Sciatic nerve (tissue), 2 donors: ENCODE measurements at regions not wholly inside any gene's neighbourhood (a gene's known extent, or its start where the extent isn't known, plus 50 kb on each side); places are given as distances from the start of the nearest gene placed in this dataset.
"Not testable (repeated sequence)": the region's sequence is repeated elsewhere in the genome, so short reads cannot be mapped to it uniquely, and the experiment has no call there.

ENCODE experiments used
- ATAC-seq: fragments of 200-7000 bp; cut with Tn5 transposase; one replicate; pipeline ENCODE4 v1.9.1; 2020; ENCODE audit warnings: mild to moderate bottlenecking, moderate library complexity
- DNase-seq: peaks from one replicate; pipeline ENCODE4 v3.0.0-alpha.2; 2020; ENCODE audit warnings: low spot score
- intact Hi-C: fragments of 100-400 bp; cut with DNase I; formaldehyde crosslinking; loops from one replicate; pipeline ENCODE4 v1.14.2; 2022
- donor health status: DM: no; HTN: no; CAD: no.
- donor health status: DM: no; HTN: no; CAD: no.

- no peak for ATAC-seq
- no peak for DNase-seq
- intact Hi-C loops: no loop called here
These were observed 126.1 kb upstream of the CHODL start for GRCh38 chr21:18118566-18118965.

- no peak for DNase-seq
- intact Hi-C loops: no loop called here
- ATAC-seq: no peak
These were observed 127.5 kb upstream of the CHODL start for GRCh38 chr21:18117176-18117575.

- intact Hi-C loops: no loop called here
- no peak for DNase-seq
- ATAC-seq: no peak
These were observed 129.8 kb upstream of the CHODL start for GRCh38 chr21:18114810-18115209.

- ATAC-seq (no peak), DNase-seq (no peak)
- intact Hi-C loops: no loop called here
These were observed 139.8 kb upstream of the CHODL start for GRCh38 chr21:18104802-18105201.

- DNase-seq, ATAC-seq, intact Hi-C loops: not testable (repeated sequence)
These were observed 148.2 kb upstream of the CHODL start for GRCh38 chr21:18096413-18096812.

GRCh38 chr21:18089786-18090185 lies 154.8 kb upstream of the CHODL start:
- no peak for DNase-seq
- no peak for ATAC-seq

GRCh38 chr21:18070392-18070791 lies 174.2 kb upstream of the CHODL start:
- intact Hi-C loops: no loop called here
- DNase-seq (no peak), ATAC-seq (no peak)

More at GRCh38 chr21:18089786-18090185, 154.8 kb upstream of the CHODL start:
- intact Hi-C loops: no loop called here

- intact Hi-C loops: no loop called here
- DNase-seq (no peak), ATAC-seq (no peak)
These were observed 174.8 kb upstream of the CHODL start for GRCh38 chr21:18069875-18070274.

- intact Hi-C loops: no loop called here
- no peak for ATAC-seq
- no peak for DNase-seq
These were observed 184.2 kb upstream of the CHODL start for GRCh38 chr21:18060402-18060801.

GRCh38 chr21:18058731-18059398 lies 185.8 kb upstream of the CHODL start:
- DNase-seq (no peak), ATAC-seq (no peak)
- intact Hi-C loops: no loop called here

GRCh38 chr21:18053151-18053550 lies 191.5 kb upstream of the CHODL start:
- DNase-seq: no peak
- no peak for ATAC-seq
- intact Hi-C loops: no loop called here

- intact Hi-C loops: no loop called here
These were observed 195.2 kb upstream of the CHODL start for GRCh38 chr21:18049461-18049860.

GRCh38 chr21:18041012-18041411 lies 203.6 kb upstream of the CHODL start:
- ATAC-seq (peak; percentile 51), DNase-seq (no peak)
- intact Hi-C loops: no loop called here

More at GRCh38 chr21:18049461-18049860, 195.2 kb upstream of the CHODL start:
- no peak for ATAC-seq
- no peak for DNase-seq

- ATAC-seq (no peak), DNase-seq (no peak)
- intact Hi-C loops: no loop called here
These were observed 211.1 kb upstream of the C21orf91 start for GRCh38 chr21:18030248-18030647.

- intact Hi-C loops: no loop called here
- DNase-seq (no peak), ATAC-seq (no peak)
These were observed 207.2 kb upstream of the C21orf91 start for GRCh38 chr21:18026359-18026758.

GRCh38 chr21:18023711-18024110 lies 204.6 kb upstream of the C21orf91 start:
- intact Hi-C loops: no loop called here
- DNase-seq (no peak), ATAC-seq (no peak)

- ATAC-seq: no peak
- no peak for DNase-seq
- intact Hi-C loops: no loop called here
These were observed 204.0 kb upstream of the C21orf91 start for GRCh38 chr21:18023157-18023556.

GRCh38 chr21:18007121-18007520 lies 188.0 kb upstream of the C21orf91 start:
- ATAC-seq (no peak), DNase-seq (no peak)
- intact Hi-C loops: no loop called here

- intact Hi-C loops: no loop called here
These were observed 187.5 kb upstream of the C21orf91 start for GRCh38 chr21:18006691-18007090.

GRCh38 chr21:18002393-18002792 lies 183.2 kb upstream of the C21orf91 start:
- DNase-seq (no peak), ATAC-seq (no peak)
- intact Hi-C loops: no loop called here

More at GRCh38 chr21:18006691-18007090, 187.5 kb upstream of the C21orf91 start:
- DNase-seq (no peak), ATAC-seq (no peak)

- intact Hi-C loops: no loop called here
- DNase-seq (no peak), ATAC-seq (peak; percentile 83)
These were observed 182.0 kb upstream of the C21orf91 start for GRCh38 chr21:18000981-18001686.
